ENCODE measurements at regions not wholly inside any gene's neighbourhood (a gene's known extent, or its start where the extent isn't known, plus 50 kb on each side); places are given as distances from the start of the nearest gene placed in this dataset.

DNA sequence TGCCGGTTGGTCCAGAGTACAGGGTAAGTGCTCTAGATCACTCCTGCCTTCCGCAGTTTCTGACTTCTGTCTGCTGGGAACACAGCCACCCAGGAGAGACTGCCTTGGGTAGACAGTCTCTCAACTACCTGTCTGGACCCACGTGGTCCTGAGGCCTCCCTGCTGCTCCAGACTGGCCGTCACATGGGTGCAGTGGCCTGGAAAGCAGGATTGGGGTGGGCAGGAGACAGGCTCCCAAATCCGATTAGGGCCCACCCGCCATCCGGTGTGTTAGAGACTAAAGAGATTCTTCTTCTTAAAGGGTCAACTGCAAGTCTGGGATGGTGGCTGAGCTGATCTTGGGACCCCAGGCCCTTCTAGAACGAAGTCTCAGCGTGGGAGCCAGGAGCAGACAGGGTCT is 105.5 kb downstream of the EBNA1BP2 start:
- in situ Hi-C loops (cut with HindIII; ENCODE audit: low sequenced_read_pairs), result no loop called here
- no peak for DNase-seq (ENCODE audit: low read depth)
- no peak overlapping the region for H3K4me3 ChIP-seq (ENCODE audit: low read depth, low read length)
- TF ChIP-seq, protein P1, sequence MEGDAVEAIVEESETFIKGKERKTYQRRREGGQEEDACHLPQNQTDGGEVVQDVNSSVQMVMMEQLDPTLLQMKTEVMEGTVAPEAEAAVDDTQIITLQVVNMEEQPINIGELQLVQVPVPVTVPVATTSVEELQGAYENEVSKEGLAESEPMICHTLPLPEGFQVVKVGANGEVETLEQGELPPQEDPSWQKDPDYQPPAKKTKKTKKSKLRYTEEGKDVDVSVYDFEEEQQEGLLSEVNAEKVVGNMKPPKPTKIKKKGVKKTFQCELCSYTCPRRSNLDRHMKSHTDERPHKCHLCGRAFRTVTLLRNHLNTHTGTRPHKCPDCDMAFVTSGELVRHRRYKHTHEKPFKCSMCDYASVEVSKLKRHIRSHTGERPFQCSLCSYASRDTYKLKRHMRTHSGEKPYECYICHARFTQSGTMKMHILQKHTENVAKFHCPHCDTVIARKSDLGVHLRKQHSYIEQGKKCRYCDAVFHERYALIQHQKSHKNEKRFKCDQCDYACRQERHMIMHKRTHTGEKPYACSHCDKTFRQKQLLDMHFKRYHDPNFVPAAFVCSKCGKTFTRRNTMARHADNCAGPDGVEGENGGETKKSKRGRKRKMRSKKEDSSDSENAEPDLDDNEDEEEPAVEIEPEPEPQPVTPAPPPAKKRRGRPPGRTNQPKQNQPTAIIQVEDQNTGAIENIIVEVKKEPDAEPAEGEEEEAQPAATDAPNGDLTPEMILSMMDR (IDR thresholded peaks at IDR 0.05; ENCODE audit: low read depth, low read length, missing control alignments), result no peak

DNA sequence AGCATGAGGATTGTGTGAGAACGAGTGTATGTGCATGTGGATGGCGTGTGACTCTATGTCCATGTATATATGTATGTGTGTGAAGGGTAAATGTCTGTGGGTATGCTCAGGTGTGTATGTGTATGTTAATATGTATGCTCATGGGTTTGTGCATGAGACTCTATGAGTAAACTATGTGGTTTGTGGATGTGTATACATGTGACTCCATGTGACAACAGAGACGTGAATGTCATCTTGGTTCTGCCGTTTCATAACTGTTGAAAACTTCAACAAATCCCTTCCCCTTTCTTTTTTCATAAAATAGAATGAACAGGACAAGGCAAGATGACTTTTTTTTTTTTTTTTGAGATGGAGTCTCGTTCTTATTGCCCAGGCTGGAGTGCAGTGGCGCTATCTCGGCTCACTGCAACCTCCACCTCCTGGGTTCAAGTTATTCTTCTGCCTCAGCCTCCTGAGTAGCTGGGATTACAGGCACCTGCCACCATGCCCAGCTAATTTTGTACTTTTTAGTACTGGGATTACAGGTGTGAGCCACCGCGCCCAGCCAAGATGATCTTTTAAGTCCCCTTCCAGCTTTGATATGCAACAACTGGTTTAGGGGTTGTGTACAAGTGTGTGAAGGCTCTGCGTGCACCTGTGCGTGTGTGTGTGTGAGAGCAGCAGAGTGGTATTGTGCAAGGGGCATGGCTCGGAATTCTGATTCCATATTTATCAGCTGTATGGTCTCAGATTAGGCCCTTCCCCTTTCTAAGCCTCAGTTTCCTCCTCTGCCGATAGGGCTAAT is 106.3 kb downstream of the EBNA1BP2 start:
- no peak overlapping the region for H3K4me3 ChIP-seq (ENCODE audit: low read depth, low read length)
- DNase-seq (ENCODE audit: low read depth), result no peak
- in situ Hi-C loops (cut with HindIII; ENCODE audit: low sequenced_read_pairs), result no loop called here
- TF ChIP-seq, protein P1 (IDR thresholded peaks at IDR 0.05; ENCODE audit: low read depth, low read length, missing control alignments), result no peak

DNA sequence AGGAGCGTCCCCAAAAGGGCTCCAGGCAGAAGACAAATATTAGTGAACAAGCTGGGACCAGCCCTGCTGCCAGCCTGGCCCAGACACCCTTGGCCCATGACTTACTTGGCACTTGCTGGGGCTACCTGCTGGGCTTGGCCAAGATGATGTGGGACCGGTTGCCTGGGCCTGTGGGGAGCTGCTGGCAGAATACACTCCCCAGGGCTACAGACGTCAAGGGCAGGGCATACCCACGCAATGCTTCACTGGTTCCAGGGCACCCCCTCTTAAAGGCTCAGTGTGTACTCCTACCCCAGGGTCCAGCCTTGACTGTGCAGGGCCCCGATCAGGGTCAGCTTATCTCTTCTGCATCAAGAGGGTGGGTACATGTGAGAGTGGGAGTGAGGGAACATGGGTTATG is 106.5 kb upstream of the SLC2A1 start:
- TF ChIP-seq, protein P1 (IDR thresholded peaks at IDR 0.05; ENCODE audit: low read depth, low read length, missing control alignments), result no peak
- no peak for DNase-seq (ENCODE audit: low read depth)
- H3K4me3 ChIP-seq (ENCODE audit: low read depth, low read length), result no peak overlapping the region
- in situ Hi-C loops (cut with HindIII; ENCODE audit: low sequenced_read_pairs), result no loop called here

DNA sequence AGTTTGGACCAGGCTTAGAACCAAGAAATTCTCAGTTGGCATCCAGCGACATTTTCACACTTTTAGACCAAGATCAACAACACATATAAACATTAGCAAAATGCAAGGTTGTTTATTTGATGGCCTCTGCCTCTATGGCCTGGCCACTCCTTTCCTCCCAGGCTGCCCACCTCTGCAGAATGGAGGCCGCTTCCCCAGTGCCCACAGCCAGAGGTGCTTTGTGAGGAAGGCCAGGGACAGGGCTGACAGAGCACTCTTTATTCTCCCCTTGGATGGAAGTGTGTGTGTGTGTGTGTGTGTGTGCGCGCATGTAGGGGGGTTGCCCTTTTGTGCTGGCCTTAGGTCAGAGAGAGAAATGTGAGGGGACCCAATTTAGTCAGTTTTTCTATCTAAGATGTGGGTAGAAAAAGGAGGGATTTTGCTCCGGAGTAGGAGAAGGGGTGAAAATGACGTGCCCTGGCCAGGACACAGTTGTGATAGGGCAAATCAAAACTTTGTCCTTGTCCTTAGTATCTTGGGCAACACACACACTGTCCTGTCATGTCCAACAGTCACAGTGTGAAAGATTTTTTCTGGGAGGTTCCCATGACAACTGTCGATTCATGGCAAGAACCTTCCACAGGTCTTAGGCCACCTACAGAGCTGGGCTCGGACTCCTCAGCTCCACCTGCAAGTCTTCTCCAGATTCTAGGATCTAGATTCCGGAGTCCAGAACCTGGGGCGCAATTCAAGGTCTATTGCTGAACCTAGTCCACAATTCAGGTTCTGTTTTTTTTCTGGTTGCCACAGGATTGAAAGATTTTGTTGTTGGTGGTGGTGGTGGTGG is 104.9 kb upstream of the SLC2A1 start:
- TF ChIP-seq, protein P1 (IDR thresholded peaks at IDR 0.05; ENCODE audit: low read depth, low read length, missing control alignments), result no peak
- in situ Hi-C loops (cut with HindIII; ENCODE audit: low sequenced_read_pairs), result no loop called here
- DNase-seq (ENCODE audit: low read depth), result no peak
- H3K4me3 ChIP-seq (ENCODE audit: low read depth, low read length), result no peak overlapping the region

DNA sequence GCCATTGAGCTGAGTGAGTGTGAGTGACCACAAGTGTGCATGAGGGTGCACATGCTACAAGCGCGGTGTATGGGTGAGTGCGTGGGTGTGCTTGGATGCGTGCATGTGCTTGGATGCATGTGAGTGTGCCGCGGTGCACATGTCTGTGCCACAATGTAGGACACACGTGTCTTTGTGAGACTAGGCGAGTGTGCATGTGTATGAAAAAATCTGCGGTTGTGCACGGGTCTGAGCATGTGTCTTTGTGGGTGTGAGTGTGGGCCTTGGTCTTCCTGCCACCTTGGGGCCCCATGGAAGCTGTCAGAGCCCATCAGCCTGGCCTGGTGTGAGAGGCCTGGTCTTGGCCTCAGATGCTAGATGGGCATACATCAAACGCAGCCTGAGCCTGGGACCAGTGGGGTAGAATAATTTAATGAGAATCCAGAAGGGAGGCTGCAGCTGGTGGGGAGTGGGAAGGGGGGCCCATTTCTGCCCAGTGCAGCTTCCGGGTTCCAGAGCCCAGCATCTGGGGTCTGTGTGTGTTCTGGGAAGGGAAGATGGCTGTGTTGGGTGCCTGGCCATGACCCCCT is 103.9 kb upstream of the SLC2A1 start:
- TF ChIP-seq, protein P1 (IDR thresholded peaks at IDR 0.05; ENCODE audit: low read depth, low read length, missing control alignments), result no peak

DNA sequence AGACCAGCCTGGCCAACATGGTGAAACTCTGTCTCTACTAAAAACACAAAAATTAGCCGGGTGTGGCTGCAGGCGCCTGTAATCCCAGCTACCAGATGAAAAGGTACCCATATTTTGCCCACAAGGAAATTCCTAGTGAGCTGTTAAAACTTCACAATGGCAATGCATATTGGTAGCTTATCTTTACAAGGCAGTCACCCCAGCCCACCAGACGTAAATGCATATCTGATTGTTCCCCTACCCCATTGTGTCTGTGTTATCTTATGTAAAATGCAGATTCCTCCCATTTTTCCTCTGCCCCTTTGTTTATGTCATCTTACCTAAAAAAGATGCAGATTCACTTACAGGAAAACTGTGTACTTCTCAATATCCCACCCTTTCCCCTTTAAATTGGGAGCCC is 103.1 kb upstream of the SLC2A1 start:
- TF ChIP-seq, protein P1 (IDR thresholded peaks at IDR 0.05; ENCODE audit: low read depth, low read length, missing control alignments), result no peak
- H3K4me3 ChIP-seq (ENCODE audit: low read depth, low read length), result no peak overlapping the region
- DNase-seq (ENCODE audit: low read depth), result no peak
- in situ Hi-C loops (cut with HindIII; ENCODE audit: low sequenced_read_pairs), result no loop called here

More for the DNA sequence above, 103.9 kb upstream of the SLC2A1 start:
- in situ Hi-C loops (cut with HindIII; ENCODE audit: low sequenced_read_pairs), result no loop called here
- no peak overlapping the region for H3K4me3 ChIP-seq (ENCODE audit: low read depth, low read length)
- DNase-seq (ENCODE audit: low read depth), result no peak
